Mammary epithelial cell (primary cell): ENCODE measurements at regions not wholly inside any gene's neighbourhood (a gene's known extent, or its start where the extent isn't known, plus 50 kb on each side); places are given as distances from the start of the nearest gene placed in this dataset.

ENCODE experiments used
- CTCF ChIP-seq, 2 donors: IDR thresholded peaks in 1 of 2; conservative IDR thresholded peaks in 1 of 2; 2 replicates each; pipeline ENCODE4 v1.5.1; 2011 to 2012; ENCODE audit warnings: inconsistent platforms in 2 of 2, low read length in 2 of 2, mild to moderate bottlenecking in 2 of 2, control low read depth in 1 of 2, low read depth in 1 of 2; ENCODE audit not compliant: insufficient read depth in 1 of 2; ENCODE audit errors: extremely low read depth in 1 of 2
- EZH2 ChIP-seq: IDR thresholded peaks from 2 replicates; pipeline ENCODE4 v1.6.1; 2012; ENCODE audit warnings: low read length, inconsistent platforms, borderline replicate concordance

GRCh38 chr14:32022938-32023466 is 54.1 kb upstream of the ARHGAP5 start:
- TF ChIP-seq CTCF (conservative IDR thresholded peaks at IDR 0.05 in 1 of 2, IDR thresholded peaks at IDR 0.05 in 1 of 2; ENCODE audit: extremely low read depth in 1 of 2, insufficient read depth in 1 of 2, low read depth in 1 of 2, low read length in 2 of 2) (no peak), EZH2 (no peak)
